22Rv1 (cell line): ENCODE measurements at regions not wholly inside any gene's neighbourhood (a gene's known extent, or its start where the extent isn't known, plus 50 kb on each side); places are given as distances from the start of the nearest gene placed in this dataset.
"Not testable (repeated sequence)": the region's sequence is repeated elsewhere in the genome, so short reads cannot be mapped to it uniquely, and the experiment has no call there.

Experiments
- H3K27ac ChIP-seq: fragments of 450-650 bp; 2 replicates; pipeline ENCODE4 v1.5.1; 2017
- CTCF ChIP-seq: fragments of 450-650 bp; IDR thresholded peaks from 2 replicates; pipeline ENCODE4 v1.5.1; 2017; ENCODE audit warnings: mild to moderate bottlenecking
- ZFX ChIP-seq: fragments of 450-650 bp; IDR thresholded peaks from 2 replicates; pipeline ENCODE4 v1.6.1; 2017; ENCODE audit warnings: antibody characterized with exemption, borderline replicate concordance

GRCh38 chr13:81379183-81379582 lies 1038.3 kb upstream of the SPRY2 start:
- H3K27ac ChIP-seq: no peak overlapping the region
- TF ChIP-seq CTCF (no peak), ZFX (no peak)

- no peak overlapping the region for H3K27ac ChIP-seq
- TF ChIP-seq CTCF (no peak), ZFX (no peak)
Observed at GRCh38 chr13:81377921-81378320, 1037.0 kb upstream of the SPRY2 start.

- H3K27ac ChIP-seq: no peak overlapping the region
- TF ChIP-seq CTCF (no peak), ZFX (no peak)
Observed at GRCh38 chr13:81375709-81376108, 1034.8 kb upstream of the SPRY2 start.

- H3K27ac ChIP-seq: not testable (repeated sequence)
Observed at GRCh38 chr13:81362711-81363110, 1021.8 kb upstream of the SPRY2 start.

- no peak overlapping the region for H3K27ac ChIP-seq
- no peak for TF ChIP-seq CTCF
Observed at GRCh38 chr13:81350056-81350455, 1009.1 kb upstream of the SPRY2 start.

GRCh38 chr13:81340118-81341069 lies 999.5 kb upstream of the SPRY2 start:
- not testable (repeated sequence) for H3K27ac ChIP-seq

- not testable (repeated sequence) for H3K27ac ChIP-seq
Observed at GRCh38 chr13:81339666-81340065, 998.7 kb upstream of the SPRY2 start.

GRCh38 chr13:81334481-81334880 lies 993.6 kb upstream of the SPRY2 start:
- H3K27ac ChIP-seq: no peak overlapping the region
- TF ChIP-seq ZFX (no peak), CTCF (no peak)

GRCh38 chr13:81326913-81327312 lies 986.0 kb upstream of the SPRY2 start:
- no peak for TF ChIP-seq CTCF
- TF ChIP-seq ZFX: no peak

More at GRCh38 chr13:81326913-81327312, 986.0 kb upstream of the SPRY2 start:
- no peak overlapping the region for H3K27ac ChIP-seq
